ENCODE measurements at regions not wholly inside any gene's neighbourhood (a gene's known extent, or its start where the extent isn't known, plus 50 kb on each side); places are given as distances from the start of the nearest gene placed in this dataset.
A peak's percentile ranks its signal among the peaks of the same experiment; 100 is the strongest.

DNA sequence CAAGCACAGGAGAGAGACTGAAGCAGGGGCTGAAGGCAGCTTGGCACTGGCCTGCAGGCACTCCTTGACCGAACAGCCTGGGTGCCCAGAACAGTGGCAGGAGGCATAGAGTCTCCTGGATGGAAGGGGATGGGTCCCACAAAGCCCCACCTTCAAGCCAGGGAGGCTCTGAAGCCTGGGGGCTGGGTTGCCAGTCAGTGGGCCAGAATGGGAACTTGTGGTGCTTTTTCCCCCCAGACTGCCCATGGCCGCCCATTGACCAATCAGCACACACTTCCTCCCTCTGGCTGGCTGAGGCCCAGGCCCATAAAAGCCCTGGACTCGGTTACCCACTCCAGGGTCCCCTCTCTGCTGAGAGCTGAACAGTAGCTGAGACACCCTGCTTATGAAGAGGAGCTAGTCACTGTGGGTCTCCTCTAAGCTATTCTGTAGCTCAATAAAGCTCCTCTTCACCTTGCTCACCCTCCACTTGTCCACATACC, 109.6 kb downstream of the ELAPOR2 start:
- no peaks in the 10 kb centered on the region for H3K27me3 Mint-ChIP-seq
- H3K27ac Mint-ChIP-seq = no peak overlapping the region
- ChIA-PET CTCF (interaction anchor here (1.5 to 2.8 kb wide), 3 partner anchors 9 to 110 kb away, joined by 4 to 10 read pairs (median 8); partner anchors contain the start of gene ELAPOR2), POLR2A (no interaction called here)
- no peak overlapping the region for H3K4me3 ChIP-seq (ENCODE audit: control extremely low read depth in 1 of 5, extremely low read depth in 1 of 5, insufficient read depth in 1 of 5, low read depth in 2 of 5, low read length in 4 of 5)
- TF ChIP-seq, protein P1, sequence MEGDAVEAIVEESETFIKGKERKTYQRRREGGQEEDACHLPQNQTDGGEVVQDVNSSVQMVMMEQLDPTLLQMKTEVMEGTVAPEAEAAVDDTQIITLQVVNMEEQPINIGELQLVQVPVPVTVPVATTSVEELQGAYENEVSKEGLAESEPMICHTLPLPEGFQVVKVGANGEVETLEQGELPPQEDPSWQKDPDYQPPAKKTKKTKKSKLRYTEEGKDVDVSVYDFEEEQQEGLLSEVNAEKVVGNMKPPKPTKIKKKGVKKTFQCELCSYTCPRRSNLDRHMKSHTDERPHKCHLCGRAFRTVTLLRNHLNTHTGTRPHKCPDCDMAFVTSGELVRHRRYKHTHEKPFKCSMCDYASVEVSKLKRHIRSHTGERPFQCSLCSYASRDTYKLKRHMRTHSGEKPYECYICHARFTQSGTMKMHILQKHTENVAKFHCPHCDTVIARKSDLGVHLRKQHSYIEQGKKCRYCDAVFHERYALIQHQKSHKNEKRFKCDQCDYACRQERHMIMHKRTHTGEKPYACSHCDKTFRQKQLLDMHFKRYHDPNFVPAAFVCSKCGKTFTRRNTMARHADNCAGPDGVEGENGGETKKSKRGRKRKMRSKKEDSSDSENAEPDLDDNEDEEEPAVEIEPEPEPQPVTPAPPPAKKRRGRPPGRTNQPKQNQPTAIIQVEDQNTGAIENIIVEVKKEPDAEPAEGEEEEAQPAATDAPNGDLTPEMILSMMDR (IDR thresholded peaks at IDR 0.05) = no peak
- no peak for TF ChIP-seq EZH2 (IDR thresholded peaks at IDR 0.05; ENCODE audit: borderline replicate concordance, insufficient read depth, low read depth, low read length, poor library complexity, severe bottlenecking)
- peak overlapping the region; percentile 56 for H3K4me2 ChIP-seq (replicated peaks; ENCODE audit: low read depth, low read length, poor library complexity, severe bottlenecking)
- H4K20me1 ChIP-seq (ENCODE audit: control insufficient read depth, insufficient read depth, low read length, poor library complexity, severe bottlenecking) = no peaks in the 10 kb centered on the region
- H3K4me3 Mint-ChIP-seq = peak overlapping the region; percentile 7
- 100% methylated on average over 3 of the region's 3 CpGs for WGBS (ENCODE audit: insufficient coverage)
- no peak overlapping the region for H2AFZ ChIP-seq (ENCODE audit: insufficient read depth, low read depth, low read length, poor library complexity, severe bottlenecking)
- intact Hi-C loops (cut with micrococcal nuclease) = no loop called here
- H3K79me2 ChIP-seq (ENCODE audit: control insufficient read depth, insufficient read depth, low read length) = peaks cover 3% of the 10 kb centered on the region
- peaks cover 0 to 4% (median 0%) of the 10 kb centered on the region in 3 donors for H3K9me3 ChIP-seq (ENCODE audit: control extremely low read depth in 1 of 3, control insufficient read depth in 2 of 3, insufficient read depth in 1 of 3, low read length in 2 of 3)
- ATAC-seq (ENCODE audit: low read depth) (no peak), DNase-seq (peak; percentile 6)
- H3K27ac ChIP-seq (ENCODE audit: low read length in 2 of 2) = peak overlapping the region in 1 of 2 donors; percentile 67
- no peaks in the 10 kb centered on the region for H3K36me3 ChIP-seq (replicated peaks in 1 of 2; ENCODE audit: control extremely low read depth in 1 of 2, control insufficient read depth in 1 of 2, extremely low read depth in 1 of 2, insufficient read depth in 2 of 2, low read length in 1 of 2)
- H3K4me1 ChIP-seq (ENCODE audit: control insufficient read depth in 2 of 2, insufficient read depth in 2 of 2, low read length in 2 of 2) = peaks cover 27 to 30% of the 10 kb centered on the region in 2 donors
- no peak overlapping the region for H3K9ac ChIP-seq (ENCODE audit: low read length)
- H3K27me3 ChIP-seq (replicated peaks in 1 of 4; ENCODE audit: control extremely low read depth in 1 of 4, control insufficient read depth in 3 of 4, insufficient read depth in 4 of 4, low read length in 3 of 4) = no peaks in the 10 kb centered on the region
- no peaks in the 10 kb centered on the region for H3K9me3 Mint-ChIP-seq (ENCODE audit: insufficient read depth)
- H3K4me1 Mint-ChIP-seq = peaks cover 22% of the 10 kb centered on the region

DNA sequence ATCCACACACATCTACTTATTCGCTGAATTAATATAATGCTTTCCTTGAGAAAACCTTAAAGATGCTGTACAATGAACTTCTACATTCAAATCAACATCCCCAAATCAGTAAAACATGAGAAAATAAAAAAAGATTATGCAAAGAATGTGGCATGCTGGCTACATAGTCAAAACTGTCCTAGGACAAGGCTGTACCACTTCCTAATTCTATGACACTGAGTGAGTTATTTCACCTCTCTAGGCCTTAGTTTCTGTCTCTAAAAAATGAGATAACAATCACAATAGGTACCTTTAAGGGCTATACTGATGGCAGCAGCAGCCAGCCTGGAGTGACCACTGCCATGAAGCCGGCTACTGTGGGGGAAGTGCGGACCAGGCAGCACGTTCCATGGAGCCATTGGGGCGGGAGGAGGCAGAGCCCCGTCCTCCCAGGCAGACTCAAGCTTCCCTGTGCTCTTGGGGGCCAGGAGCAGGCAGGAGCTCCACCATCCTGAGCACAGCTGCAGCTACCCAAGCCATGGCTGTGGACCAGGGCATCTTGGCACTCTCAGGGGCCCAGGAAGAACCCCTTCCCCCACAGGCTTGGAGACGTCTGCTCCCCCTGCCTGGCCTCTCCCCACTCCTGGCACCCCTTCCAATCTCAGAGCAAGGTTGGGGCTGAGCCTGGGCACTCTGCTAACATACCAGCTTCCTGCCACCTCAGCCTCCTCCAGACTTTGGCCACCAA, 110.2 kb downstream of the ELAPOR2 start:
- intact Hi-C loops (cut with micrococcal nuclease) = no loop called here
- Histone ChIP-seq H3K9ac (ENCODE audit: low read length) (no peak overlapping the region), H2AFZ (ENCODE audit: insufficient read depth, low read depth, low read length, poor library complexity, severe bottlenecking) (peak overlapping the region; percentile 54), H3K9me3 (ENCODE audit: control extremely low read depth in 1 of 3, control insufficient read depth in 2 of 3, insufficient read depth in 1 of 3, low read length in 2 of 3) (peaks cover 0 to 4% (median 0%) of the 10 kb centered on the region in 3 donors), H3K4me1 (ENCODE audit: control insufficient read depth in 2 of 2, insufficient read depth in 2 of 2, low read length in 2 of 2) (peaks cover 27 to 30% of the 10 kb centered on the region in 2 donors), H3K27ac (ENCODE audit: low read length in 2 of 2) (peak overlapping the region in 1 of 2 donors; percentile 67), H3K79me2 (ENCODE audit: control insufficient read depth, insufficient read depth, low read length) (peaks cover 3% of the 10 kb centered on the region), H3K4me3 (ENCODE audit: control extremely low read depth in 1 of 5, extremely low read depth in 1 of 5, insufficient read depth in 1 of 5, low read depth in 2 of 5, low read length in 4 of 5) (peak overlapping the region in 1 of 5 experiments; percentile 11), H4K20me1 (ENCODE audit: control insufficient read depth, insufficient read depth, low read length, poor library complexity, severe bottlenecking) (no peaks in the 10 kb centered on the region), H3K36me3 (replicated peaks in 1 of 2; ENCODE audit: control extremely low read depth in 1 of 2, control insufficient read depth in 1 of 2, extremely low read depth in 1 of 2, insufficient read depth in 2 of 2, low read length in 1 of 2) (no peaks in the 10 kb centered on the region), H3K4me2 (replicated peaks; ENCODE audit: low read depth, low read length, poor library complexity, severe bottlenecking) (peak overlapping the region; percentile 56), H3K27me3 (replicated peaks in 1 of 4; ENCODE audit: control extremely low read depth in 1 of 4, control insufficient read depth in 3 of 4, insufficient read depth in 4 of 4, low read length in 3 of 4) (no peaks in the 10 kb centered on the region)
- peak overlapping the region; percentile 66 for H3K4me3 Mint-ChIP-seq
- WGBS (ENCODE audit: insufficient coverage) = 61% methylated on average over 6 of the region's 7 CpGs
- H3K27ac Mint-ChIP-seq = peak overlapping the region; percentile 85
- POLR2A ChIA-PET = no interaction called here
- peak; percentile 54 for ATAC-seq (ENCODE audit: low read depth)
- no peaks in the 10 kb centered on the region for H3K27me3 Mint-ChIP-seq
- TF ChIP-seq, protein P1 (IDR thresholded peaks at IDR 0.05) = no peak
- no peak for TF ChIP-seq EZH2 (IDR thresholded peaks at IDR 0.05; ENCODE audit: borderline replicate concordance, insufficient read depth, low read depth, low read length, poor library complexity, severe bottlenecking)
- CTCF ChIA-PET = interaction anchor here (1.4 to 2.8 kb wide), 2 partner anchors 8 to 199 kb away, joined by 5 to 10 read pairs; no protein-coding TSS in a partner anchor
- peaks cover 22% of the 10 kb centered on the region for H3K4me1 Mint-ChIP-seq
- no peaks in the 10 kb centered on the region for H3K9me3 Mint-ChIP-seq (ENCODE audit: insufficient read depth)
- peak; percentile 43 for DNase-seq
